ENCODE measurements at regions not wholly inside any gene's neighbourhood (a gene's known extent, or its start where the extent isn't known, plus 50 kb on each side); places are given as distances from the start of the nearest gene placed in this dataset.

- no peaks in the 10 kb centered on the region for H3K4me1 ChIP-seq (ENCODE audit: control insufficient read depth, insufficient read depth, low read length)
- no peak for DNase-seq
- 34% methylated on average over 2 of the region's 2 CpGs for WGBS
- H3K27me3 ChIP-seq (ENCODE audit: control insufficient read depth, insufficient read depth) = no peaks in the 10 kb centered on the region
- intact Hi-C loops (cut with DNase I) = no loop called here
- H3K4me3 ChIP-seq (ENCODE audit: low read length) = no peak overlapping the region
- H3K27ac ChIP-seq (ENCODE audit: low read length) = no peak overlapping the region
- no peaks in the 10 kb centered on the region for H3K9me3 ChIP-seq (ENCODE audit: control insufficient read depth, low read length)
- ATAC-seq = no peak
Observed at GRCh38 chr5:62115014-62115413, 191.0 kb upstream of the KIF2A start.

- no peak overlapping the region for H3K4me3 ChIP-seq (ENCODE audit: low read length)
- 77% methylated on average over 6 of the region's 6 CpGs for WGBS
- no peaks in the 10 kb centered on the region for H3K27me3 ChIP-seq (ENCODE audit: control insufficient read depth, insufficient read depth)
- H3K9me3 ChIP-seq (ENCODE audit: control insufficient read depth, low read length) = no peaks in the 10 kb centered on the region
- intact Hi-C loops (cut with DNase I) = no loop called here
- DNase-seq = no peak
- no peaks in the 10 kb centered on the region for H3K4me1 ChIP-seq (ENCODE audit: control insufficient read depth, insufficient read depth, low read length)
- H3K27ac ChIP-seq (ENCODE audit: low read length) = no peak overlapping the region
- no peak for ATAC-seq
Observed at GRCh38 chr5:62124266-62124665, 181.7 kb upstream of the KIF2A start.

GRCh38 chr5:62126090-62126489 lies 179.9 kb upstream of the KIF2A start:
- DNase-seq (no peak), ATAC-seq (no peak)
- Histone ChIP-seq H3K4me3 (ENCODE audit: low read length) (no peak overlapping the region), H3K27ac (ENCODE audit: low read length) (no peak overlapping the region), H3K27me3 (ENCODE audit: control insufficient read depth, insufficient read depth) (no peaks in the 10 kb centered on the region), H3K9me3 (ENCODE audit: control insufficient read depth, low read length) (no peaks in the 10 kb centered on the region), H3K4me1 (ENCODE audit: control insufficient read depth, insufficient read depth, low read length) (no peaks in the 10 kb centered on the region)
- intact Hi-C loops (cut with DNase I) = no loop called here
- WGBS = 57% methylated on average over 2 of the region's 2 CpGs

GRCh38 chr5:62127098-62127736 lies 178.8 kb upstream of the KIF2A start:
- H3K4me1 ChIP-seq (ENCODE audit: control insufficient read depth, insufficient read depth, low read length) = no peaks in the 10 kb centered on the region

GRCh38 chr5:62130107-62130506 lies 175.9 kb upstream of the KIF2A start:
- no peaks in the 10 kb centered on the region for H3K27me3 ChIP-seq (ENCODE audit: control insufficient read depth, insufficient read depth)
- no peak overlapping the region for H3K4me3 ChIP-seq (ENCODE audit: low read length)
- no peaks in the 10 kb centered on the region for H3K9me3 ChIP-seq (ENCODE audit: control insufficient read depth, low read length)
- H3K27ac ChIP-seq (ENCODE audit: low read length) = no peak overlapping the region
- intact Hi-C loops (cut with DNase I) = no loop called here
- no peaks in the 10 kb centered on the region for H3K4me1 ChIP-seq (ENCODE audit: control insufficient read depth, insufficient read depth, low read length)
- 91% methylated on average over 3 of the region's 3 CpGs for WGBS
- DNase-seq (no peak), ATAC-seq (no peak)

More at GRCh38 chr5:62127098-62127736, 178.8 kb upstream of the KIF2A start:
- ATAC-seq (no peak), DNase-seq (no peak)
- WGBS = 31% methylated on average over 2 of the region's 2 CpGs
- Histone ChIP-seq H3K9me3 (ENCODE audit: control insufficient read depth, low read length) (no peaks in the 10 kb centered on the region), H3K27me3 (ENCODE audit: control insufficient read depth, insufficient read depth) (no peaks in the 10 kb centered on the region), H3K27ac (ENCODE audit: low read length) (no peak overlapping the region), H3K4me3 (ENCODE audit: low read length) (no peak overlapping the region)
- intact Hi-C loops (cut with DNase I) = no loop called here

GRCh38 chr5:62132276-62132675 lies 173.7 kb upstream of the KIF2A start:
- intact Hi-C loops (cut with DNase I) = no loop called here
- Histone ChIP-seq H3K4me1 (ENCODE audit: control insufficient read depth, insufficient read depth, low read length) (no peaks in the 10 kb centered on the region), H3K27me3 (ENCODE audit: control insufficient read depth, insufficient read depth) (no peaks in the 10 kb centered on the region), H3K9me3 (ENCODE audit: control insufficient read depth, low read length) (no peaks in the 10 kb centered on the region), H3K4me3 (ENCODE audit: low read length) (no peak overlapping the region), H3K27ac (ENCODE audit: low read length) (no peak overlapping the region)
- 57% methylated on average over 1 of the region's 1 CpG for WGBS
- DNase-seq = no peak
- no peak for ATAC-seq

- Histone ChIP-seq H3K9me3 (ENCODE audit: control insufficient read depth, low read length) (no peaks in the 10 kb centered on the region), H3K4me1 (ENCODE audit: control insufficient read depth, insufficient read depth, low read length) (no peaks in the 10 kb centered on the region), H3K4me3 (ENCODE audit: low read length) (no peak overlapping the region), H3K27me3 (ENCODE audit: control insufficient read depth, insufficient read depth) (no peaks in the 10 kb centered on the region), H3K27ac (ENCODE audit: low read length) (no peak overlapping the region)
- WGBS = 90% methylated on average over 1 of the region's 1 CpG
- DNase-seq (no peak), ATAC-seq (no peak)
- intact Hi-C loops (cut with DNase I) = no loop called here
Observed at GRCh38 chr5:62133426-62133825, 172.6 kb upstream of the KIF2A start.

- Histone ChIP-seq H3K4me3 (ENCODE audit: low read length) (no peak overlapping the region), H3K27ac (ENCODE audit: low read length) (no peak overlapping the region), H3K9me3 (ENCODE audit: control insufficient read depth, low read length) (no peaks in the 10 kb centered on the region), H3K4me1 (ENCODE audit: control insufficient read depth, insufficient read depth, low read length) (no peaks in the 10 kb centered on the region), H3K27me3 (ENCODE audit: control insufficient read depth, insufficient read depth) (no peaks in the 10 kb centered on the region)
- 84% methylated on average over 3 of the region's 3 CpGs for WGBS
- DNase-seq (no peak), ATAC-seq (no peak)
- intact Hi-C loops (cut with DNase I) = no loop called here
Observed at GRCh38 chr5:62134811-62135210, 171.2 kb upstream of the KIF2A start.

- intact Hi-C loops (cut with DNase I) = no loop called here
- H3K27ac ChIP-seq (ENCODE audit: low read length) = no peak overlapping the region
- no peaks in the 10 kb centered on the region for H3K4me1 ChIP-seq (ENCODE audit: control insufficient read depth, insufficient read depth, low read length)
- WGBS = 83% methylated on average over 2 of the region's 2 CpGs
- H3K9me3 ChIP-seq (ENCODE audit: control insufficient read depth, low read length) = no peaks in the 10 kb centered on the region
- H3K4me3 ChIP-seq (ENCODE audit: low read length) = no peak overlapping the region
- ATAC-seq (no peak), DNase-seq (no peak)
- no peaks in the 10 kb centered on the region for H3K27me3 ChIP-seq (ENCODE audit: control insufficient read depth, insufficient read depth)
Observed at GRCh38 chr5:62137628-62138027, 168.4 kb upstream of the KIF2A start.

- Histone ChIP-seq H3K4me1 (ENCODE audit: control insufficient read depth, insufficient read depth, low read length) (no peaks in the 10 kb centered on the region), H3K27ac (ENCODE audit: low read length) (no peak overlapping the region), H3K9me3 (ENCODE audit: control insufficient read depth, low read length) (no peaks in the 10 kb centered on the region), H3K27me3 (ENCODE audit: control insufficient read depth, insufficient read depth) (no peaks in the 10 kb centered on the region), H3K4me3 (ENCODE audit: low read length) (no peak overlapping the region)
- WGBS = 35% methylated on average over 7 of the region's 7 CpGs
- DNase-seq (peak in 1 of 3 donors; percentile 28), ATAC-seq (no peak)
- intact Hi-C loops (cut with DNase I) = no loop called here
Observed at GRCh38 chr5:62138607-62139006, 167.4 kb upstream of the KIF2A start.

- WGBS = 69% methylated on average over 2 of the region's 2 CpGs
- intact Hi-C loops (cut with DNase I) = no loop called here
- ATAC-seq (no peak), DNase-seq (no peak)
- no peaks in the 10 kb centered on the region for H3K9me3 ChIP-seq (ENCODE audit: control insufficient read depth, low read length)
- H3K27me3 ChIP-seq (ENCODE audit: control insufficient read depth, insufficient read depth) = no peaks in the 10 kb centered on the region
- H3K4me3 ChIP-seq (ENCODE audit: low read length) = no peak overlapping the region
- H3K4me1 ChIP-seq (ENCODE audit: control insufficient read depth, insufficient read depth, low read length) = no peaks in the 10 kb centered on the region
- no peak overlapping the region for H3K27ac ChIP-seq (ENCODE audit: low read length)
Observed at GRCh38 chr5:62139741-62140140, 166.3 kb upstream of the KIF2A start.

- H3K27me3 ChIP-seq (ENCODE audit: control insufficient read depth, insufficient read depth) = no peaks in the 10 kb centered on the region
- no peak overlapping the region for H3K27ac ChIP-seq (ENCODE audit: low read length)
- intact Hi-C loops (cut with DNase I) = no loop called here
- no peak overlapping the region for H3K4me3 ChIP-seq (ENCODE audit: low read length)
- ATAC-seq (no peak), DNase-seq (no peak)
- WGBS = 77% methylated on average over 4 of the region's 4 CpGs
- no peaks in the 10 kb centered on the region for H3K4me1 ChIP-seq (ENCODE audit: control insufficient read depth, insufficient read depth, low read length)
- H3K9me3 ChIP-seq (ENCODE audit: control insufficient read depth, low read length) = no peaks in the 10 kb centered on the region
Observed at GRCh38 chr5:62142351-62142750, 163.7 kb upstream of the KIF2A start.

Measured in right cardiac atrium (tissue), 5 donors.